C4-2B (cell line): ENCODE measurements at regions not wholly inside any gene's neighbourhood (a gene's known extent, or its start where the extent isn't known, plus 50 kb on each side); places are given as distances from the start of the nearest gene placed in this dataset.

Source experiments
- CTCF ChIP-seq: fragments of 450-650 bp; conservative IDR thresholded peaks from 2 replicates; pipeline ENCODE4 v1.5.1; 2017; ENCODE audit warnings: mild to moderate bottlenecking
- ZFX ChIP-seq: fragments of 450-650 bp; IDR thresholded peaks from 2 replicates; pipeline ENCODE4 v1.6.1; 2017

GRCh38 chr4:145278341-145279121 lies 98.1 kb upstream of the OTUD4 start:
- no peak for TF ChIP-seq CTCF
- TF ChIP-seq ZFX = no peak
